Fibroblast of lung (primary cell): ENCODE measurements at regions not wholly inside any gene's neighbourhood (a gene's known extent, or its start where the extent isn't known, plus 50 kb on each side); places are given as distances from the start of the nearest gene placed in this dataset.

ENCODE experiments used
- DNase-seq, 2 donors: peaks; one replicate each; pipeline versions ENCODE4 v3.0.0 to v3.0.0-alpha.2; 2010; ENCODE audit warnings: low read depth in 2 of 2
- H2AFZ ChIP-seq: 2 replicates; pipeline ENCODE4 v1.5.1; 2012; ENCODE audit warnings: low read length, control low read depth, inconsistent platforms
- H3K27ac ChIP-seq: 2 replicates; pipeline ENCODE4 v1.5.1; 2011; ENCODE audit warnings: low read length, control low read depth; ENCODE audit not compliant: insufficient read depth
- H3K27me3 ChIP-seq: 2 replicates; pipeline ENCODE4 v1.5.1; 2011; ENCODE audit warnings: mild to moderate bottlenecking, low read length; ENCODE audit not compliant: control insufficient read depth, insufficient read depth
- H3K36me3 ChIP-seq: 2 replicates; pipeline ENCODE4 v1.5.1; 2011; ENCODE audit warnings: low read length; ENCODE audit not compliant: control insufficient read depth, insufficient read depth
- H3K4me1 ChIP-seq: 2 replicates; pipeline ENCODE4 v1.5.1; 2011; ENCODE audit warnings: low read length; ENCODE audit not compliant: control insufficient read depth, insufficient read depth; ENCODE audit errors: extremely low read depth
- H3K4me2 ChIP-seq: 2 replicates; pipeline ENCODE4 v1.5.1; 2011; ENCODE audit warnings: low read length, control low read depth; ENCODE audit not compliant: insufficient read depth; ENCODE audit errors: extremely low read depth
- H3K4me3 ChIP-seq, 4 experiments: fragments of 200-600 bp in 1 of 4; sonication (generic) in 1 of 4; replicated peaks in 1 of 4; 2 replicates each; pipeline ENCODE4 v1.5.1; 2011 to 2016; ENCODE audit warnings: low read length in 4 of 4, low read depth in 3 of 4, mild to moderate bottlenecking in 3 of 4, control low read depth in 2 of 4, inconsistent platforms in 1 of 4, mixed read lengths in 1 of 4; ENCODE audit not compliant: insufficient read depth in 1 of 4; ENCODE audit errors: control extremely low read depth in 1 of 4
- H3K79me2 ChIP-seq: 2 replicates; pipeline ENCODE4 v1.5.1; 2012; ENCODE audit warnings: mild to moderate bottlenecking, low read length, inconsistent platforms; ENCODE audit not compliant: control insufficient read depth, insufficient read depth
- H3K9ac ChIP-seq: 2 replicates; pipeline ENCODE4 v1.5.1; 2011; ENCODE audit warnings: mild to moderate bottlenecking, low read length, control low read depth; ENCODE audit not compliant: insufficient read depth
- H3K9me3 ChIP-seq: 2 replicates; pipeline ENCODE4 v1.5.1; 2012; ENCODE audit warnings: low read depth, low read length; ENCODE audit not compliant: control insufficient read depth, insufficient read depth
- H4K20me1 ChIP-seq: 2 replicates; pipeline ENCODE4 v1.5.1; 2011; ENCODE audit warnings: low read length; ENCODE audit not compliant: control insufficient read depth, insufficient read depth; ENCODE audit errors: extremely low read depth
- EZH2 ChIP-seq: IDR thresholded peaks from 2 replicates; pipeline ENCODE4 v1.5.1; 2012; ENCODE audit warnings: low read length, control low read depth, mild to moderate bottlenecking; ENCODE audit errors: missing control alignments
- TF ChIP-seq, protein P1 (sequence below), 2 donors: IDR thresholded peaks in 1 of 2; conservative IDR thresholded peaks in 1 of 2; 1 replicate in 1 of 2; 2 replicates in 1 of 2; pipeline ENCODE4 v1.5.1; 2011 to 2012; ENCODE audit warnings: low read length in 2 of 2, control low read depth in 1 of 2, inconsistent platforms in 1 of 2, low read depth in 1 of 2, mild to moderate bottlenecking in 1 of 2

DNA sequence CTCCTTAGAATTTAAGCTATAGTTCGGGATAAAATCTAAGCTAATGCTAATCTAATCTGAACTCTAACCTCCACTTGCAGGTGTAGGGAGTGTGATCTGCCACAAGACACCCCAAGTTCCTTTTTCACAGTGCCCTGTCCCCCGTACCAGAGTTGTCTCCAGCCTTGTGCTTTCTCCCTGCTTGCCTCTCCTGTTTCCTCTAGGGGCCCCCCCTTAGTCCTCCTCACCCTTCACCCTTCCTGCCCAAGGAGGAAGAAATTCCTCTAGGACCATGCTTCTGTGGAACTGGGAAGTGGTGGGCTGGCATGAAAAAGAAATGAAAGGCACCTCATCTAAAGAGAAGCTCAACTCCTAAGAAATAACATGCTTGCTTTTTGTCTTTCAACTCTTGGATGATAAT, 50.2 kb upstream of the BCL9 start:
- H3K9me3 ChIP-seq: no peaks in the 10 kb centered on the region
- no peaks in the 10 kb centered on the region for H3K27me3 ChIP-seq
- DNase-seq: no peak
- H3K27ac ChIP-seq: no peak overlapping the region
- TF ChIP-seq EZH2: no peak
- TF ChIP-seq, protein P1, sequence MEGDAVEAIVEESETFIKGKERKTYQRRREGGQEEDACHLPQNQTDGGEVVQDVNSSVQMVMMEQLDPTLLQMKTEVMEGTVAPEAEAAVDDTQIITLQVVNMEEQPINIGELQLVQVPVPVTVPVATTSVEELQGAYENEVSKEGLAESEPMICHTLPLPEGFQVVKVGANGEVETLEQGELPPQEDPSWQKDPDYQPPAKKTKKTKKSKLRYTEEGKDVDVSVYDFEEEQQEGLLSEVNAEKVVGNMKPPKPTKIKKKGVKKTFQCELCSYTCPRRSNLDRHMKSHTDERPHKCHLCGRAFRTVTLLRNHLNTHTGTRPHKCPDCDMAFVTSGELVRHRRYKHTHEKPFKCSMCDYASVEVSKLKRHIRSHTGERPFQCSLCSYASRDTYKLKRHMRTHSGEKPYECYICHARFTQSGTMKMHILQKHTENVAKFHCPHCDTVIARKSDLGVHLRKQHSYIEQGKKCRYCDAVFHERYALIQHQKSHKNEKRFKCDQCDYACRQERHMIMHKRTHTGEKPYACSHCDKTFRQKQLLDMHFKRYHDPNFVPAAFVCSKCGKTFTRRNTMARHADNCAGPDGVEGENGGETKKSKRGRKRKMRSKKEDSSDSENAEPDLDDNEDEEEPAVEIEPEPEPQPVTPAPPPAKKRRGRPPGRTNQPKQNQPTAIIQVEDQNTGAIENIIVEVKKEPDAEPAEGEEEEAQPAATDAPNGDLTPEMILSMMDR (conservative IDR thresholded peaks at IDR 0.05 in 1 of 2, IDR thresholded peaks at IDR 0.05 in 1 of 2; ENCODE audit: low read depth in 1 of 2, low read length in 2 of 2): no peak
- H3K79me2 ChIP-seq: no peaks in the 10 kb centered on the region
- H3K4me3 ChIP-seq: no peak overlapping the region
- no peak overlapping the region for H3K4me2 ChIP-seq
- H2AFZ ChIP-seq: no peak overlapping the region
- H3K4me1 ChIP-seq: no peaks in the 10 kb centered on the region
- H4K20me1 ChIP-seq: no peaks in the 10 kb centered on the region
- H3K36me3 ChIP-seq: no peaks in the 10 kb centered on the region
- H3K9ac ChIP-seq: no peak overlapping the region
